HCT116 (cell line): ENCODE measurements at regions not wholly inside any gene's neighbourhood (a gene's known extent, or its start where the extent isn't known, plus 50 kb on each side); places are given as distances from the start of the nearest gene placed in this dataset.

Experiments
- ATAC-seq: fragments of 200-7000 bp; cut with Tn5 transposase; 2 replicates; pipeline ENCODE4 v1.9.1; 2020; ENCODE audit warnings: mild to moderate bottlenecking, moderate library complexity
- BruUV-seq: library from RNA; stranded (reverse); fragments of 400-500 nt; replicated peaks from 2 replicates; lab custom pipeline; 2021; lab: Mats Ljungman, UMichigan
- CTCF ChIA-PET: fragments of 300-600 bp; sonication (Branson Sonifier 250); formaldehyde crosslinking; loops from one replicate; lab custom pipeline; 2021; ENCODE audit warnings: antibody characterized with exemption; lab: Charles Lee
- POLR2A ChIA-PET: fragments of 300-600, 350-600 bp; sonication (Branson Sonifier 250); formaldehyde crosslinking; loops from one replicate; lab custom pipeline; 2021; ENCODE audit warnings: antibody characterized with exemption; lab: Charles Lee
- RAD21 ChIA-PET, 2 experiments: fragments of 300-600 bp; sonication (Branson Sonifier 250); formaldehyde crosslinking; loops; one replicate each; lab custom pipeline; 2023; ENCODE audit warnings: low total read pairs in 2 of 2; ENCODE audit not compliant: uncharacterized antibody in 2 of 2, unreplicated experiment in 2 of 2, low non-redundant PET in 1 of 2; lab: Charles Lee
- DNase-seq: peaks from one replicate; pipeline ENCODE4 v3.0.0-alpha.2; 2010; ENCODE audit warnings: low read depth, low spot score
- H2AFZ ChIP-seq: fragments of 200-600 bp; shearing (Covaris generic), sonication (generic); 2 replicates; pipeline ENCODE4 v1.6.1; 2017; ENCODE audit warnings: low read depth, mixed run types, mixed read lengths, antibody characterized with exemption, low read length; ENCODE audit not compliant: poor library complexity, severe bottlenecking
- H3K27ac ChIP-seq: 2 replicates; pipeline ENCODE4 v1.5.1; 2012; ENCODE audit warnings: low read depth, low read length
- H3K27me3 ChIP-seq: fragments of 200-600 bp; sonication (generic); 2 replicates; pipeline ENCODE4 v1.6.1; 2016; ENCODE audit warnings: mixed run types, low read length, mixed read lengths; ENCODE audit not compliant: insufficient read depth
- H3K36me3 ChIP-seq, 2 experiments: fragments of 200-500 bp in 1 of 2; fragments of 200-600 bp in 1 of 2; sonication (Bioruptor generic) in 1 of 2; sonication (generic) in 1 of 2; 2 replicates each; pipeline versions ENCODE4 v1.5.1 to v1.6.1; 2014 to 2016; ENCODE audit warnings: low read length in 2 of 2, inconsistent platforms in 1 of 2, mixed read lengths in 1 of 2, mixed run types in 1 of 2; ENCODE audit not compliant: insufficient read depth in 2 of 2, control insufficient read depth in 1 of 2
- H3K4me1 ChIP-seq, 2 experiments: fragments of 200-600 bp in 1 of 2; sonication (generic) in 1 of 2; 2 replicates each; pipeline versions ENCODE4 v1.5.1 to v1.6.1; 2012 to 2017; ENCODE audit warnings: low read length in 2 of 2, inconsistent platforms in 1 of 2, mild to moderate bottlenecking in 1 of 2, mixed read lengths in 1 of 2, mixed run types in 1 of 2, moderate library complexity in 1 of 2; ENCODE audit not compliant: insufficient read depth in 2 of 2, control insufficient read depth in 1 of 2
- H3K4me2 ChIP-seq: fragments of 200-600 bp; sonication (generic); 2 replicates; pipeline ENCODE4 v1.6.1; 2017; ENCODE audit warnings: mixed run types, low read length, mixed read lengths
- H3K4me3 ChIP-seq, 2 experiments: fragments of 200-600 bp in 1 of 2; sonication (generic) in 1 of 2; replicated peaks in 1 of 2; 2 replicates each; pipeline ENCODE4 v1.5.1; 2011 to 2016; ENCODE audit warnings: low read length in 2 of 2, control low read depth in 1 of 2, low read depth in 1 of 2, mild to moderate bottlenecking in 1 of 2, mixed read lengths in 1 of 2, mixed run types in 1 of 2
- H3K79me2 ChIP-seq: fragments of 200-600 bp; sonication (generic); 2 replicates; pipeline ENCODE4 v1.6.1; 2017; ENCODE audit warnings: mild to moderate bottlenecking, mixed run types, low read length, moderate library complexity, mixed read lengths; ENCODE audit not compliant: insufficient read depth
- H3K9ac ChIP-seq: fragments of 200-600 bp; sonication (generic); 2 replicates; pipeline ENCODE4 v1.6.1; 2016; ENCODE audit warnings: low read length, mixed read lengths
- H3K9me2 ChIP-seq: fragments of 200-600 bp; sonication (generic), shearing (Covaris generic); 2 replicates; pipeline ENCODE4 v1.6.1; 2017; ENCODE audit warnings: mixed run types, mild to moderate bottlenecking, moderate library complexity; ENCODE audit not compliant: insufficient read depth
- H3K9me3 ChIP-seq, 2 experiments: fragments of 200-500 bp in 1 of 2; fragments of 200-600 bp in 1 of 2; sonication (Bioruptor generic) in 1 of 2; sonication (generic) in 1 of 2; 2 replicates each; pipeline ENCODE4 v1.6.1; 2014 to 2017; ENCODE audit warnings: low read length in 2 of 2, mixed read lengths in 2 of 2, inconsistent platforms in 1 of 2, low read depth in 1 of 2, mild to moderate bottlenecking in 1 of 2, mixed run types in 1 of 2, moderate library complexity in 1 of 2; ENCODE audit not compliant: control insufficient read depth in 1 of 2, insufficient read depth in 1 of 2
- H4K20me1 ChIP-seq: fragments of 200-600 bp; sonication (generic), shearing (Covaris generic); 2 replicates; pipeline ENCODE4 v1.6.1; 2017; ENCODE audit warnings: mixed run types, mild to moderate bottlenecking, moderate library complexity; ENCODE audit not compliant: insufficient read depth
- ATF3 ChIP-seq: IDR thresholded peaks from 2 replicates; pipeline ENCODE4 v1.6.1; 2012
- CEBPB ChIP-seq: IDR thresholded peaks from 2 replicates; pipeline ENCODE4 v1.6.1; 2012; ENCODE audit warnings: low read depth
- CTCF ChIP-seq, 3 experiments: fragments of 200-600 bp in 1 of 3; sonication (generic) in 1 of 3; IDR thresholded peaks in 2 of 3; conservative IDR thresholded peaks in 1 of 3; 2 replicates each; pipeline ENCODE4 v1.5.1; 2012 to 2017; ENCODE audit warnings: low read depth in 2 of 3, low read length in 2 of 3, antibody characterized with exemption in 1 of 3, borderline replicate concordance in 1 of 3, control low read depth in 1 of 3, mild to moderate bottlenecking in 1 of 3, mixed read lengths in 1 of 3, mixed run types in 1 of 3, moderate library complexity in 1 of 3; ENCODE audit not compliant: insufficient read depth in 1 of 3
- EGR1 ChIP-seq: IDR thresholded peaks from 2 replicates; pipeline ENCODE4 v1.6.1; 2012; ENCODE audit warnings: low read depth
- ELF1 ChIP-seq: IDR thresholded peaks from 2 replicates; pipeline ENCODE4 v1.6.1; 2012; ENCODE audit warnings: low read depth, borderline replicate concordance
- EZH2 ChIP-seq: fragments of 200-600 bp; sonication (generic); IDR thresholded peaks from 2 replicates; pipeline ENCODE4 v1.6.1; 2017; ENCODE audit warnings: antibody characterized with exemption, mixed run types
- EZH2phosphoT487 ChIP-seq: fragments of 200-600 bp; IDR thresholded peaks from 2 replicates; pipeline ENCODE4 v1.6.1; 2018; ENCODE audit warnings: antibody characterized with exemption, borderline replicate concordance
- MAX ChIP-seq: IDR thresholded peaks from 2 replicates; pipeline ENCODE4 v1.6.1; 2012
- RAD21 ChIP-seq: IDR thresholded peaks from 2 replicates; pipeline ENCODE4 v1.6.1; 2012; ENCODE audit warnings: low read depth, mild to moderate bottlenecking
- REST ChIP-seq: IDR thresholded peaks from 2 replicates; pipeline ENCODE4 v1.6.1; 2012; ENCODE audit warnings: low read depth
- SIN3A ChIP-seq: IDR thresholded peaks from 2 replicates; pipeline ENCODE4 v1.6.1; 2012; ENCODE audit warnings: low read depth
- SP1 ChIP-seq: IDR thresholded peaks from 2 replicates; pipeline ENCODE4 v1.6.1; 2012; ENCODE audit warnings: low read depth
- TCF7L2 ChIP-seq: IDR thresholded peaks from 2 replicates; pipeline ENCODE4 v1.7.0; 2011; ENCODE audit warnings: borderline replicate concordance, inconsistent platforms; ENCODE audit not compliant: insufficient read depth, insufficient read length; ENCODE audit errors: extremely low read depth
- ZBTB33 ChIP-seq: IDR thresholded peaks from 2 replicates; pipeline ENCODE4 v1.6.1; 2011; ENCODE audit warnings: mild to moderate bottlenecking, low read length, moderate library complexity; ENCODE audit not compliant: insufficient replicate concordance; ENCODE audit errors: extremely low read depth
- ZFX ChIP-seq: fragments of 450-650 bp; IDR thresholded peaks from 2 replicates; pipeline ENCODE4 v1.6.1; 2017
- intact Hi-C: fragments of 100-400 bp; cut with micrococcal nuclease; formaldehyde crosslinking; loops from 2 replicates; pipeline ENCODE4 v1.10.0; 2022

GRCh38 chr14:84181072-84181471 lies 1348.9 kb upstream of the FLRT2 start:
- Histone ChIP-seq H3K27ac (no peak overlapping the region), H2AFZ (no peak overlapping the region), H3K9me3 (peaks cover 12 to 32% of the 10 kb centered on the region in 2 experiments; a peak in 3 of 4 replicates), H3K4me2 (no peak overlapping the region), H3K79me2 (no peaks in the 10 kb centered on the region), H3K4me3 (no peak overlapping the region), H3K4me1 (no peaks in the 10 kb centered on the region), H4K20me1 (no peaks in the 10 kb centered on the region)
- DNase-seq (no peak), ATAC-seq (no peak)
- BruUV-seq, result no TSS peak
- POLR2A ChIA-PET, result no interaction called here
- CTCF ChIA-PET, result no interaction called here
- TF ChIP-seq REST (no peak), CEBPB (no peak), TCF7L2 (no peak), ZBTB33 (no peak), MAX (no peak), CTCF (IDR thresholded peaks at IDR 0.05 in 2 of 3, conservative IDR thresholded peaks at IDR 0.05 in 1 of 3; ENCODE audit: borderline replicate concordance in 1 of 3, insufficient read depth in 1 of 3, low read depth in 2 of 3, low read length in 2 of 3) (no peak), EZH2 (no peak), SP1 (no peak), EGR1 (no peak), RAD21 (no peak), ATF3 (no peak), ZFX (no peak), EZH2phosphoT487 (no peak), ELF1 (no peak), SIN3A (no peak)
- TF ChIP-seq, all 23 proteins: peak for 0
- Histone ChIP-seq H3K9ac (no peak overlapping the region), H3K9me2 (no peaks in the 10 kb centered on the region), H3K36me3 (no peaks in the 10 kb centered on the region), H3K27me3 (no peaks in the 10 kb centered on the region)
- intact Hi-C loops, result no loop called here
- RAD21 ChIA-PET, result no interaction called here
